Karpas-422 (cell line): ENCODE measurements at regions not wholly inside any gene's neighbourhood (a gene's known extent, or its start where the extent isn't known, plus 50 kb on each side); places are given as distances from the start of the nearest gene placed in this dataset.

Experiments used
- DNase-seq: peaks from one replicate; pipeline ENCODE4 v3.0.0-alpha.2; 2015
- H2AFZ ChIP-seq: fragments of 200-600 bp; sonication (generic); 2 replicates; pipeline ENCODE4 v1.6.1; 2014; ENCODE audit warnings: antibody characterized with exemption, low read length, mixed read lengths
- H3K27ac ChIP-seq: fragments of 200-600 bp; sonication (generic); 2 replicates; pipeline ENCODE4 v1.5.1; 2014; ENCODE audit warnings: mild to moderate bottlenecking, low read length, moderate library complexity
- H3K27me3 ChIP-seq: fragments of 200-600 bp; sonication (generic); 2 replicates; pipeline ENCODE4 v1.6.1; 2014; ENCODE audit warnings: low read length, mixed read lengths
- H3K36me3 ChIP-seq: fragments of 200-600 bp; sonication (generic); 2 replicates; pipeline ENCODE4 v1.6.1; 2014; ENCODE audit warnings: low read length, mixed read lengths; ENCODE audit not compliant: insufficient read depth
- H3K4me1 ChIP-seq: fragments of 200-600 bp; sonication (generic); 2 replicates; pipeline ENCODE4 v1.6.1; 2014; ENCODE audit warnings: mild to moderate bottlenecking, low read length, mixed read lengths
- H3K4me2 ChIP-seq: fragments of 200-600 bp; sonication (generic); 2 replicates; pipeline ENCODE4 v1.6.1; 2014; ENCODE audit warnings: low read length, low read depth, mild to moderate bottlenecking; ENCODE audit not compliant: poor library complexity, severe bottlenecking
- H3K4me3 ChIP-seq: fragments of 200-600 bp; sonication (generic); 2 replicates; pipeline ENCODE4 v1.5.1; 2014; ENCODE audit warnings: mild to moderate bottlenecking, antibody characterized with exemption, low read length, mixed read lengths
- H3K79me2 ChIP-seq: fragments of 200-600 bp; sonication (generic); 2 replicates; pipeline ENCODE4 v1.6.1; 2014; ENCODE audit warnings: mild to moderate bottlenecking, low read length, mixed read lengths
- H3K9ac ChIP-seq: fragments of 200-600 bp; sonication (generic); 2 replicates; pipeline ENCODE4 v1.6.0; 2014; ENCODE audit warnings: low read length
- H3K9me2 ChIP-seq: fragments of 200-600 bp; sonication (generic), shearing (Covaris generic); replicated peaks from 2 replicates; pipeline ENCODE4 v1.6.0; 2014; ENCODE audit warnings: mild to moderate bottlenecking, low read length, moderate library complexity; ENCODE audit not compliant: insufficient read depth
- H3K9me3 ChIP-seq: fragments of 300-700, 200-600 bp; sonication (generic); 2 replicates; pipeline ENCODE4 v1.6.1; 2014; ENCODE audit warnings: low read length, mixed read lengths
- H4K20me1 ChIP-seq: fragments of 200-600 bp; sonication (generic); 2 replicates; pipeline ENCODE4 v1.6.1; 2014; ENCODE audit warnings: mild to moderate bottlenecking, antibody characterized with exemption, low read length, low read depth; ENCODE audit not compliant: insufficient read depth

DNA sequence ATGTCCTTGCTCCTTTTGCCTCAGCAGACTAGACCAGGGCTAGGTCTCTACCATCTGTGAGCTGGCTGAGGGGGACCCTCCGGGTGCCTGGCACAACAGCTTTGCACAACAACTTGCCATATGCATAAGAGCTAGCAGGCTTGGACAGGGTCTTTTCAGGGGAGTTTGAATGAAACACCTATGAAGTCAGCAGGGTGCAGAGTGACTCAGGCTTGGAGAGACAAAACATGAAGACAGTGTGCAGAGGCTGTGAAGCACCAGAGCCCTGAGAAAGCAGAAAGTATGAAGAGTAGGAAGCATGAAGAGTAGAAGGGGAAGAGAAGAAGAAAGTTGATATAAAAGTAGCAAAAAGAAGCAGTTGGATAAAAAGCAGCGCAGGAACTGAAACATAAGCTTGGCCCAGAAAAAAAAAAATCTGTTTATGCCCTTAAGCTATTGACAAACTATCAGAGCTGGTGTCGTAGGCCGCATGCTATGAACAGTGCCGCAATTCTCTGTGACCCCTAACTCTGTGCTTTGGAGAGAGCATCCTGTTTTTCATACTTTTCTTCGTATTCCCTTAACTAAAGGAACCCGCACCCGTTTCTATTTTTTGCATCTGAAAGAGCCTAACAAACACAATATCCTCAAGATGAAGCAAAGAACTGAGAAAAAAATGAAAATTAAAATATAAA, 52.7 kb upstream of the FAM216B start:
- no peaks in the 10 kb centered on the region; the same call in 1 of the 2 replicates for H3K27me3 ChIP-seq
- no peak overlapping the region for H2AFZ ChIP-seq
- no peak for DNase-seq
- no peak overlapping the region for H3K9ac ChIP-seq
- H3K4me2 ChIP-seq, result no peak overlapping the region
- H3K9me2 ChIP-seq, result no peaks in the 10 kb centered on the region
- H3K4me1 ChIP-seq, result no peaks in the 10 kb centered on the region
- no peak overlapping the region for H3K4me3 ChIP-seq
- H3K27ac ChIP-seq, result no peak overlapping the region
- no peaks in the 10 kb centered on the region for H4K20me1 ChIP-seq
- H3K36me3 ChIP-seq, result no peaks in the 10 kb centered on the region
- no peaks in the 10 kb centered on the region for H3K9me3 ChIP-seq
- H3K79me2 ChIP-seq, result no peaks in the 10 kb centered on the region

DNA sequence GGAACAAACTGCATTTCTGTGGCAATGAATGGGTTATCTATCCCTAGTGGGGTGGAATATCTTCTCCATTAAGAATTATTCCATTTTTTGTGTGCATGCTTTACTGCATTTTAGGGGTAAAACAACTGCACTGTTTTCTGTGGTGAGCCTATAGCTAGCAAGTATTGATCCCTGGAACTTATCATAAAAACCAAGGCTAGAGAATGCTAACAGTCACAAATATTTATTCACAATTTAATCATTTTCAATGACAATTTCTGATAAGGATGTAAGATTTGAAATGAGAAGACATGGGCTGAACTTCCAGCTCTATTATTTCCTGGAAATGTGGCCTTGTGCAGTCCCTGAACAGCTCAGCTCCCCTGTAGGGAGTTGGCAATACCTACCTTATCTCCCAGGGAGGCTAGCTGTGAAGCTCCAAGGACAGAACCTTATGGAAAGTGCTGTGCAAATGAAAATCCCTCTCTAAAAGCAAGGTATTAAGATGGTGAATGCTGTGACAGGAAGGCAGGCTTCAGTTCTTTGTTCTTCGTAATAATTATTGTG, 51.5 kb upstream of the FAM216B start:
- Histone ChIP-seq H3K36me3 (no peaks in the 10 kb centered on the region), H3K9me2 (no peaks in the 10 kb centered on the region), H3K27ac (no peak overlapping the region), H2AFZ (no peak overlapping the region), H4K20me1 (no peaks in the 10 kb centered on the region), H3K4me1 (no peaks in the 10 kb centered on the region), H3K4me2 (no peak overlapping the region), H3K79me2 (no peaks in the 10 kb centered on the region), H3K27me3 (no peaks in the 10 kb centered on the region; the same call in 1 of the 2 replicates), H3K9ac (no peak overlapping the region), H3K4me3 (no peak overlapping the region), H3K9me3 (no peaks in the 10 kb centered on the region)
- DNase-seq, result no peak
